B cell (primary cell): ENCODE measurements at regions not wholly inside any gene's neighbourhood (a gene's known extent, or its start where the extent isn't known, plus 50 kb on each side); places are given as distances from the start of the nearest gene placed in this dataset.

Experiments
- ATAC-seq: fragments of 200-7000 bp; cut with Tn5 transposase; one replicate; pipeline ENCODE4 v1.10.0; 2021; ENCODE audit warnings: low read depth, mild to moderate bottlenecking, moderate number of reproducible peaks, moderate library complexity
- CTCF ChIA-PET: fragments of 350-600 bp; sonication (Branson Sonifier 250); formaldehyde crosslinking; loops from one replicate; lab custom pipeline; 2021; ENCODE audit warnings: antibody characterized with exemption, inconsistent platforms; lab: Charles Lee
- POLR2A ChIA-PET: fragments of 350-600 bp; sonication (Branson Sonifier 250); formaldehyde crosslinking; loops from one replicate; lab custom pipeline; 2021; ENCODE audit warnings: antibody characterized with exemption; lab: Charles Lee
- DNase-seq: peaks from one replicate; pipeline ENCODE4 v3.0.0; 2013
- H2AFZ ChIP-seq: 2 replicates; pipeline ENCODE4 v1.6.1; 2012; ENCODE audit warnings: mild to moderate bottlenecking, low read depth, low read length; ENCODE audit not compliant: insufficient read depth, poor library complexity, severe bottlenecking
- H3K27ac ChIP-seq, 2 donors: 1 replicate in 1 of 2; 2 replicates in 1 of 2; pipeline ENCODE4 v1.5.1; 2012 to 2013; ENCODE audit warnings: low read length in 2 of 2, mild to moderate bottlenecking in 2 of 2, moderate library complexity in 1 of 2
- H3K27me3 ChIP-seq, 4 experiments: fragments of 200-600 bp in 1 of 4; sonication (generic) in 1 of 4; replicated peaks in 1 of 4; 1 replicate in 2 of 4; 2 replicates in 2 of 4; pipeline versions ENCODE4 v1.6.1 to v1.7.0; 2013 to 2016; ENCODE audit warnings: low read length in 3 of 4, mild to moderate bottlenecking in 2 of 4, mixed read lengths in 1 of 4, moderate library complexity in 1 of 4; ENCODE audit not compliant: insufficient read depth in 4 of 4, control insufficient read depth in 3 of 4; ENCODE audit errors: control extremely low read depth in 1 of 4
- H3K36me3 ChIP-seq, 2 experiments: replicated peaks in 1 of 2; 1 replicate in 1 of 2; 2 replicates in 1 of 2; pipeline versions ENCODE4 v1.6.1 to v1.7.1; 2013; ENCODE audit warnings: low read length in 1 of 2; ENCODE audit not compliant: insufficient read depth in 2 of 2, control insufficient read depth in 1 of 2; ENCODE audit errors: control extremely low read depth in 1 of 2, extremely low read depth in 1 of 2
- H3K4me1 ChIP-seq, 2 donors: fragments of 200-600 bp in 1 of 2; sonication (generic) in 1 of 2; 1 replicate in 1 of 2; 2 replicates in 1 of 2; pipeline versions ENCODE4 v1.5.1 to v1.6.1; 2013 to 2017; ENCODE audit warnings: low read length in 2 of 2; ENCODE audit not compliant: control insufficient read depth in 2 of 2, insufficient read depth in 2 of 2
- H3K4me2 ChIP-seq: replicated peaks from 2 replicates; pipeline ENCODE3; 2012; ENCODE audit warnings: mild to moderate bottlenecking, low read depth, low read length; ENCODE audit not compliant: poor library complexity, severe bottlenecking
- H3K4me3 ChIP-seq, 5 experiments: fragments of 200-600 bp in 1 of 5; sonication (generic) in 1 of 5; 1 replicate in 3 of 5; 2 replicates in 2 of 5; pipeline versions ENCODE4 v1.5.1 to v1.7.0; 2011 to 2016; ENCODE audit warnings: low read length in 4 of 5, mild to moderate bottlenecking in 4 of 5, low read depth in 2 of 5, control low read depth in 1 of 5, moderate library complexity in 1 of 5; ENCODE audit not compliant: insufficient read depth in 1 of 5; ENCODE audit errors: control extremely low read depth in 1 of 5, extremely low read depth in 1 of 5
- H3K79me2 ChIP-seq: fragments of 200-600 bp; sonication (generic); one replicate; pipeline ENCODE4 v1.6.0; 2016; ENCODE audit warnings: low read length; ENCODE audit not compliant: control insufficient read depth, insufficient read depth
- H3K9ac ChIP-seq: fragments of 200-600 bp; sonication (generic); 2 replicates; pipeline ENCODE4 v1.6.1; 2017; ENCODE audit warnings: mild to moderate bottlenecking, low read length, moderate library complexity
- H3K9me3 ChIP-seq, 3 donors: one replicate each; pipeline versions ENCODE4 v1.6.1 to v1.7.1; 2013; ENCODE audit warnings: low read length in 2 of 3; ENCODE audit not compliant: control insufficient read depth in 2 of 3, insufficient read depth in 1 of 3; ENCODE audit errors: control extremely low read depth in 1 of 3
- H4K20me1 ChIP-seq: 2 replicates; pipeline ENCODE4 v1.6.0; 2012; ENCODE audit warnings: mild to moderate bottlenecking, low read length; ENCODE audit not compliant: insufficient read depth, control insufficient read depth, poor library complexity, severe bottlenecking
- H3K27ac Mint-ChIP-seq: one replicate; pipeline ENCODE4 v1.8.0; 2021; ENCODE audit warnings: mixed read lengths
- H3K27me3 Mint-ChIP-seq: one replicate; pipeline ENCODE4 v1.8.0; 2021; ENCODE audit warnings: mixed read lengths
- H3K4me1 Mint-ChIP-seq: one replicate; pipeline ENCODE4 v1.8.0; 2021; ENCODE audit warnings: mixed read lengths
- H3K4me3 Mint-ChIP-seq: one replicate; pipeline ENCODE4 v1.8.0; 2021; ENCODE audit warnings: mixed read lengths
- H3K9me3 Mint-ChIP-seq: one replicate; pipeline ENCODE4 v1.8.0; 2022; ENCODE audit warnings: mixed read lengths; ENCODE audit not compliant: insufficient read depth
- EZH2 ChIP-seq: IDR thresholded peaks from 2 replicates; pipeline ENCODE4 v1.6.1; 2012; ENCODE audit warnings: borderline replicate concordance, low read depth, mild to moderate bottlenecking, moderate library complexity, low read length; ENCODE audit not compliant: insufficient read depth, poor library complexity, severe bottlenecking
- WGBS: methylation state at CpG from one replicate; pipeline ENCODE4 v1.1.5; 2013; ENCODE audit warnings: missing lambda C conversion rate; ENCODE audit not compliant: insufficient coverage; 5-methylcytosine and 5-hydroxymethylcytosine counted together
- intact Hi-C: fragments of 100-400 bp; cut with micrococcal nuclease; formaldehyde crosslinking; loops from one replicate; pipeline ENCODE4 v1.10.0; 2022
- TF ChIP-seq, protein P1 (sequence below): fragments of 200-600 bp; IDR thresholded peaks from one replicate; pipeline ENCODE4 v1.8.0; 2022; ENCODE audit warnings: antibody characterized with exemption, mild to moderate bottlenecking

- no peaks in the 10 kb centered on the region for H3K36me3 ChIP-seq
- H3K4me1 Mint-ChIP-seq, result peaks cover 20% of the 10 kb centered on the region
- H3K27ac ChIP-seq, result no peak overlapping the region
- H2AFZ ChIP-seq, result no peak overlapping the region
- WGBS, result 94% methylated on average over 6 of the region's 6 CpGs
- H3K4me1 ChIP-seq, result peaks cover 13 to 15% of the 10 kb centered on the region in 2 donors
- CTCF ChIA-PET, result no interaction called here
- no peaks in the 10 kb centered on the region for H3K27me3 ChIP-seq
- no peak for TF ChIP-seq EZH2
- TF ChIP-seq, protein P1, sequence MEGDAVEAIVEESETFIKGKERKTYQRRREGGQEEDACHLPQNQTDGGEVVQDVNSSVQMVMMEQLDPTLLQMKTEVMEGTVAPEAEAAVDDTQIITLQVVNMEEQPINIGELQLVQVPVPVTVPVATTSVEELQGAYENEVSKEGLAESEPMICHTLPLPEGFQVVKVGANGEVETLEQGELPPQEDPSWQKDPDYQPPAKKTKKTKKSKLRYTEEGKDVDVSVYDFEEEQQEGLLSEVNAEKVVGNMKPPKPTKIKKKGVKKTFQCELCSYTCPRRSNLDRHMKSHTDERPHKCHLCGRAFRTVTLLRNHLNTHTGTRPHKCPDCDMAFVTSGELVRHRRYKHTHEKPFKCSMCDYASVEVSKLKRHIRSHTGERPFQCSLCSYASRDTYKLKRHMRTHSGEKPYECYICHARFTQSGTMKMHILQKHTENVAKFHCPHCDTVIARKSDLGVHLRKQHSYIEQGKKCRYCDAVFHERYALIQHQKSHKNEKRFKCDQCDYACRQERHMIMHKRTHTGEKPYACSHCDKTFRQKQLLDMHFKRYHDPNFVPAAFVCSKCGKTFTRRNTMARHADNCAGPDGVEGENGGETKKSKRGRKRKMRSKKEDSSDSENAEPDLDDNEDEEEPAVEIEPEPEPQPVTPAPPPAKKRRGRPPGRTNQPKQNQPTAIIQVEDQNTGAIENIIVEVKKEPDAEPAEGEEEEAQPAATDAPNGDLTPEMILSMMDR, result no peak
- POLR2A ChIA-PET, result no interaction called here
- intact Hi-C loops, result no loop called here
- ATAC-seq (no peak), DNase-seq (no peak)
- no peaks in the 10 kb centered on the region for H3K9me3 Mint-ChIP-seq
- no peaks in the 10 kb centered on the region for H3K9me3 ChIP-seq
- no peaks in the 10 kb centered on the region for H3K27me3 Mint-ChIP-seq
- no peak overlapping the region for H3K4me3 ChIP-seq
- no peak overlapping the region for H3K4me3 Mint-ChIP-seq
- H3K4me2 ChIP-seq, result no peak overlapping the region
- no peaks in the 10 kb centered on the region for H3K79me2 ChIP-seq
- H3K9ac ChIP-seq, result no peak overlapping the region
- no peaks in the 10 kb centered on the region for H4K20me1 ChIP-seq
- H3K27ac Mint-ChIP-seq, result no peak overlapping the region
Observed at GRCh38 chr5:71780597-71780996, 61.5 kb downstream of the CARTPT start.

- Histone ChIP-seq H3K79me2 (no peaks in the 10 kb centered on the region), H3K4me2 (peak overlapping the region; percentile 71), H2AFZ (peak overlapping the region; percentile 68), H3K9me3 (no peaks in the 10 kb centered on the region), H3K27me3 (no peaks in the 10 kb centered on the region), H4K20me1 (no peaks in the 10 kb centered on the region), H3K4me3 (no peak overlapping the region), H3K4me1 (peaks cover 13 to 15% of the 10 kb centered on the region in 2 donors), H3K9ac (peak overlapping the region; percentile 41), H3K27ac (peak overlapping the region in 1 of 2 donors; percentile 49), H3K36me3 (no peaks in the 10 kb centered on the region)
- POLR2A ChIA-PET, result no interaction called here
- no peaks in the 10 kb centered on the region for H3K9me3 Mint-ChIP-seq
- H3K27me3 Mint-ChIP-seq, result peaks cover 11% of the 10 kb centered on the region
- H3K4me1 Mint-ChIP-seq, result peaks cover 20% of the 10 kb centered on the region
- intact Hi-C loops, result loop anchor here (2.0 kb wide), 1 partner anchor 526 kb away; no protein-coding TSS in a partner anchor
- peak overlapping the region; percentile 70 for H3K4me3 Mint-ChIP-seq
- 75% methylated on average over 3 of the region's 3 CpGs for WGBS
- CTCF ChIA-PET, result no interaction called here
- ATAC-seq (peak; percentile 28), DNase-seq (peak; percentile 10)
- TF ChIP-seq EZH2, result no peak
- TF ChIP-seq, protein P1, result no peak
- H3K27ac Mint-ChIP-seq, result no peak overlapping the region
Observed at GRCh38 chr5:71782393-71782770, 63.3 kb downstream of the CARTPT start.
